ENCODE measurements at regions not wholly inside any gene's neighbourhood (a gene's known extent, or its start where the extent isn't known, plus 50 kb on each side); places are given as distances from the start of the nearest gene placed in this dataset.
A peak's percentile ranks its signal among the peaks of the same experiment; 100 is the strongest.

GRCh38 chr2:118310681-118311429 is 222.6 kb downstream of the INSIG2 start:
- DNase-seq = peak; percentile 58

DNA sequence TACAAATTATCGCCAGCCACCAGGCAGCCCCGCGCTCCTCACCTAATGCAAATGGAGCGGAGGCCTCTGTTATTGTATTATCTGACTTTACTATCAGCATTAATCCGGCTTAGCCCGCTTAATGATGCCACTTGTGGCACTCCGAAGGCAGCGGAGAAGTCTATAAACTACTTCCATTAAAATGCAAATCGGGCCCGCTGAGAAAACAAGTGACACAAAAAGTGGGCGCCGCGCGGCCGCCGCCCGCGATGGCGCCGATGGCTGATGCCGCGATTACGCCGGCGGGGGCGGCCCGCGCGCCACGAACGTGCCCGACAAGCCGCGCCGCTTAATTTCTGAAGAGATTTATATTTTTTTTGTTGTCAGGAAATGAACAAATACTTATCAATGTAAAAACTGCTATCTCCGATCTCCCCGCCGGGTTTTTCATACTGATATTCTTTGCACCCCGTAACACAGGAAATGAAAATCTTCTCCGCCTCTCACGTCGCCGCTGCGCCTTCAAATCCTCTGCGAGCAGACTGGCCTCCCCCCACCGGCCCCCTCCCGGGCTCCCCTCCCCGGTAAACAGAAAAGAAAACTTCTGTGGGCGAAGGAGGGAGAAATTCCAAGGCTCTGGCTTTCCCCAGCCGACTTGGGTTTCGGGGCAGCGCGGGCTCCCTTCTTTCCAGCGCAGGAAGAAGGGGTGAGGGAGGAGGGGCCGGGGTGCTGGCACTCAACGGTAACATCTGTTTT is 221.8 kb downstream of the INSIG2 start:
- peak; percentile 56 for DNase-seq

GRCh38 chr2:118309257-118309945 is 221.1 kb downstream of the INSIG2 start:
- no peak for DNase-seq

DNA sequence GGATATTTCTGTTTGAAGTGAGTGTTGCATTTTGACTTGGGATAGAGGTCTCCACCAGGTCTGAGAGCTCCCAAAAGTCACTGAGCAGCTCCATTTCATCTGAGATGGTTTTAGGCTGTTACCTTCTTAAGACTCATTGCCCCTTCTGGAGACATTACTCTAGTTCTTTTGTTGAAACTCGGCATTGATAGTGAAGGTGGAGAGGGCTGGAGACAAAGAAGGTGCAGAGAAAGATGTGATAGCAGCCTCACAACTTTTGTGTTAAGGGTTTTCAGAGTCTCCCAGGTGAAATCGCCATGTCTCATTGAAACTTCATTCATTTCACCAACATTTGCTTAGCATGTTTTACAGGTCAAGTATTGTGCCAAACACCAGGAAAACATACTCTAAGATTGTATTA is 219.6 kb downstream of the INSIG2 start:
- no peak for DNase-seq

- DNase-seq = no peak
These were observed 213.0 kb downstream of the INSIG2 start for GRCh38 chr2:118301248-118301647.

DNA sequence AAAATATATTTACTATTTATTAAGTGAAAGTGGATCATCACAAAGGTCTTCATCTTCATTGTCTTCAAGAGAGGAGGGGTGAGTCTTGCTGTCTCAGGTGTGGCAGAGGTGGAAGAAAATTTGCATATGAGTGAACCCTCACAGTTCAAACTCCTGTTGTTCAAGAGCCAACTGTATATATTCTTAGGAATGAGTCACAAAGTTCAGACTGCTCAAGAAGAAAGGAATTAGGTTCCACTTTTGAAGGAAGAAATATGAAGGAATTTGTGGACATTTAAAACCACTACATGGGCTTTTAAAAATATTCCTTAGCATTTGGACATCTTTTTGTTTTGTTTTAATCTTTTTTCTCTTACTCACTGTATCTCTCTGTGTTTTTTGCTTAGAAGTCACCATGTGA is 212.6 kb downstream of the INSIG2 start:
- DNase-seq = no peak

GRCh38 chr2:118296663-118297062 is 208.4 kb downstream of the INSIG2 start:
- DNase-seq = no peak

DNA sequence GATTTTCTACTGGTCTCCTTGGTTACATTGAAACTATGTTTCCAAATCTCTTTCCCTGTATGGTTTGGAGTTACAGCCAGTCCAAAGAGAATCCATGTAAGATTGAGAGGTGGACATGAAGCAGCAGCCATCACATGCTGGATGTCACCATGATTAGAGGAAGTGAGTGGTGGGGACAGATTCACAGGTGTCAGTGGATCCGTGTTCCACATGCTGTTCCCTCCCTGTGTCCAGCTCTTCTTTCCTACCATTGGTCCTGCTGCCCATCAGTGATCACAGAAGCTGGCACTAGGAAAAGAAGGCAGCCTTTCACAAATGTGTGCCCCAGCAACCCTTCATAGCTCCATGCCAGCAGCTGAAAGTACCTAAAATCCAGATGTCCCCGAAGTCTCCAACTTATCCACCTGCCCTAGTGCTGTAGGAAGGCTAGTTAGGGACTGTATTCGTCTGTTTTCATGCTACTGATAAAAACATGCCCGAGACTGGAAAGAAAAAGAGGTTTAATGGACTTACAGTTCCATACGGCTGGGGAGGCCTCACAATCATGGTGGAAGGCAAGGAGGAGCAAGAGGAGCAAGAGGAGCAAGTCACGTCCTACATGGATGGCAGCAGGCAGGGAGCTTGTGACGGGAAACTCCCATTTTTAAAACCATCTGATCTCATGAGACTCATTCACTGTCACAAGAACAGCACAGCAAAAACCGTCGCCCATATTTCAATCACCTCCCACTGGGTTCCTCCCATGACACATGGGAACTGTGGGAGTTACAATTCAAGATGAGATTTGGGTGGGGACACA is 207.5 kb downstream of the INSIG2 start:
- DNase-seq = no peak

DNA sequence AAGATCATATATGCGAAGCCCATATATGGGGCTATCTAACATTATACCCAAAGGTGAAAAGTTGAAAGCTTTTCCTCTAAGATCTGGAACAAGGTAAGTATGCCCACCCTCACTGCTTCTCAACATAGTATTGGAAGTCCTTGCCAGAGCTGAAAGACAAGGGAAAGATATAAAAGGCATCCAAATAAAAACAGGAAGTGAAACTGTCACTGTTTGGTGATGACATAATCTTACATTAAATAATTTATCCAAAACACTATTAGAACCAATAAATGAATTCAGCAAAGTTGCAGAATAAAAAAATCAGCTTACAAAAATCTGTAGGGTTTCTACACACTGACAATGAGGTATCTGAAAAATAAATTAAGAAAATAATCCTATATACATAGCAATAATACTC is 205.8 kb downstream of the INSIG2 start:
- no peak for DNase-seq

DNA sequence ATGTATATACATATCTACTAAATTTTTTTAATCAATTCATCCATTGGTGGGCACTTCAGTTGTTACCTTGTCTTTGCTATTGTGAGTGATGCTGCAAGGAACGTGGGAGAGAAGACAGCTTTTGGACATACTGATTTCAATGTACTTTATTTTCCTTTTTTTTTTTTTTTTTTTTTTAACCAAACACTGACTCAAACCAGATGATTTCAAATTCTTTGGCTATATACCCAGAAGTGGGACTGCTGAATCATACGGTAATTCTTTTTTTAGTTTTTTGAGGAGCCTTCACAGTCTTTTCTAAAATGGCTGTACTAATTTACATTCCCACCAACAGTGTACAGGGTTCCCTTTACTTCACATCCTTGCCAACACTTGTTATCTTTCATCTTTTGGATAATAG is 204.7 kb downstream of the INSIG2 start:
- DNase-seq = no peak

GRCh38 chr2:118291251-118291880 is 203.1 kb downstream of the INSIG2 start:
- no peak for DNase-seq

DNA sequence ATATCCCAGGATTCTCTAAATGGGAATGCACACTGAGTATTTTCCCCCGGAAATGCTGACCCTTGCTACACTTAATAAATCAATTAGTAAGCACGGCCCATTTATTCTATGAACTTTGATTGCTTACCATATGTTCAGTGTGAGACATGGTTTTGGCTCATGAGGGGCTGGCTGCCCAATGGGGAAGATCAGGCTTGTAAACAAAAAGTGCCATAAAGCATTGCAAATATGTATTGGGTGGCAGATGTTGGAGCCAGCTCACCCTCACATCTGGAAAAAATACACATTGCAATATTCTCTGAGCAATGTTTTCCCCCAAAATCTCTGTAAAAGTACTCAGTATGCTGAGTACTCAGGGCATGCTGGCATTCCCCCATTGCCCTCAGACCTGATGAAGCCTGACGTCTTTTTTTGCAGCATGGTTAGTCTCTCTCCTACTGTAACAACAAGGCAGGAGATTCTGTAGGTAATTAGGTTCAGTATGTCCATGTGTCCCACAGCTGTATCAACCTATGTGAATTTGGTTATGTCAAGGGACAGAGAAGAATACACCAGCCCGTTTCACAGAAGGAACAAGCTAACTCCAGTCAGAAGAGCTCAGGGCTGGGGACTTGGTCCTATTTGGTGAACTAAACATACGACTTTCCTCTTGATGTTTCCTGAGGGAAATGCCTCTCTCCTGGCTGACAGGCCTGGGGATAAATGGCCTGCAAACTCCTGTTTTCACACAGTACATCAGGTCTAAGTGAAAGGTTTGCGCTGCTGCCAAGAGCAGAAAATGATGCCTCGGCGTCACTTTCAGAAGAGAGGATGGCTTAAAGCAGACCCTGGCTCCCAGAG is 202.4 kb downstream of the INSIG2 start:
- DNase-seq = no peak

GRCh38 chr2:118279005-118279404 is 190.7 kb downstream of the INSIG2 start:
- no peak for DNase-seq

- no peak for DNase-seq
These were observed 189.8 kb downstream of the INSIG2 start for GRCh38 chr2:118278046-118278445.

DNA sequence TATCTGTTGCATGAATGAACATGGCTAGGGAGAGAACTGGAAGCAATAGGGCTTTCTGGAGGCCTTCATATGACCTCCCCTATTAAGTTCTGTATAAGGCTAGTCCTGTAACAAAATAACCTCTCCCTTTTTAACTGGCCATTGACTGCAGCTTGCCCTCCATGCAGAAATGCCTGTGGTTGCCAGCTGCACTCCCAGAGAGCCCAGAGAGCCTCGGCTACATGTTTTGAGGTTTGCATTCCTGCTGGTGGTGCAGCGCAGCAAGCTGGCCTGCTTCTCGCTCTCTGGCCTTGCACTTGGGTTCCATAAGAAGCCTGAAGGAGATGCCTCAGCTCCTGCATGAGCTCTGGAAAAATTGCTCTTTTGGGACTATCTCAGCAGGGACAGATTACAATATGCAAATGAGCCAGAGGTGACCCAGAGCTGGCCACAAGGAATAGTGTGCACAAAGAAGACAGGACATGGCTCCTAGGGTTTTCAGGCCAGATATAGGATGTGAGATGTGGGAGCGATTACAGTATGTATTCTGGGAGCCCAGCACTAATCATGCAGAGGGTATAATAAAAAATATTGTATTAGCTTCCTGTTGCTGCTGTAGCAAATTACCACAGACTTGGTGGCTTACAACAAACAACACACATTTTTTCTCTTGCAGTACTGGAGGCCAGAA is 186.7 kb downstream of the INSIG2 start:
- DNase-seq = peak; percentile 75

- no peak for DNase-seq
These were observed 184.1 kb downstream of the INSIG2 start for GRCh38 chr2:118272391-118272790.

GRCh38 chr2:118269408-118270051 is 181.3 kb downstream of the INSIG2 start:
- no peak for DNase-seq

- DNase-seq = no peak
These were observed 180.0 kb downstream of the INSIG2 start for GRCh38 chr2:118268268-118268667.

GRCh38 chr2:118265873-118266455 is 177.7 kb downstream of the INSIG2 start:
- DNase-seq = no peak
